HepG2 (cell line): ENCODE measurements at regions not wholly inside any gene's neighbourhood (a gene's known extent, or its start where the extent isn't known, plus 50 kb on each side); places are given as distances from the start of the nearest gene placed in this dataset.

ENCODE experiments used
- ARHGAP35 ChIP-seq: sonication (generic); formaldehyde crosslinking; IDR thresholded peaks from 2 replicates; pipeline ENCODE4 v1.9.0; 2022; ENCODE audit warnings: mild to moderate bottlenecking, inconsistent platforms, moderate library complexity, missing genetic modification reagents, borderline replicate concordance
- FOXC1 ChIP-seq: sonication (generic); formaldehyde crosslinking; IDR thresholded peaks from 2 replicates; pipeline ENCODE4 v1.8.0; 2022; ENCODE audit warnings: mild to moderate bottlenecking, missing genetic modification reagents, borderline replicate concordance
- KDM5B ChIP-seq: sonication (generic); formaldehyde crosslinking; IDR thresholded peaks from 2 replicates; pipeline ENCODE4 v1.4.0; 2020; ENCODE audit warnings: missing genetic modification reagents, mild to moderate bottlenecking, borderline replicate concordance
- KLF15 ChIP-seq: sonication (generic); formaldehyde crosslinking; IDR thresholded peaks from 2 replicates; pipeline ENCODE4 v1.8.1; 2023; ENCODE audit warnings: borderline replicate concordance, mild to moderate bottlenecking, inconsistent platforms, missing genetic modification reagents, mixed read lengths
- KLF6 ChIP-seq: IDR thresholded peaks from 2 replicates; pipeline ENCODE4 v1.8.0; 2016; ENCODE audit warnings: missing biosample characterization, missing genetic modification reagents
- MATR3 ChIP-seq: sonication (generic); formaldehyde crosslinking; IDR thresholded peaks from 2 replicates; pipeline ENCODE4 v1.4.0; 2020; ENCODE audit warnings: missing genetic modification reagents
- TCF7L2 ChIP-seq: IDR thresholded peaks from 2 replicates; pipeline ENCODE4 v1.6.1; 2011; ENCODE audit warnings: mild to moderate bottlenecking, low read depth, low read length, moderate library complexity
- ZNF331 ChIP-seq: sonication (generic); formaldehyde crosslinking; IDR thresholded peaks from 2 replicates; pipeline ENCODE4 v1.4.0; 2020; ENCODE audit warnings: missing genetic modification reagents
- TF ChIP-seq, protein P1 (sequence below): sonication (generic); formaldehyde crosslinking; conservative IDR thresholded peaks from 2 replicates; pipeline ENCODE4 v1.4.0; 2020; ENCODE audit warnings: mild to moderate bottlenecking, missing genetic modification reagents, moderate library complexity
- TF ChIP-seq, protein P2 (sequence below): sonication (generic); IDR thresholded peaks from 2 replicates; pipeline ENCODE4 v1.6.1; 2016; ENCODE audit warnings: low read depth, borderline replicate concordance
- TF ChIP-seq, protein P3 (sequence below): IDR thresholded peaks from 2 replicates; pipeline ENCODE4 v1.6.1; 2012; ENCODE audit warnings: low read length, improper control_type of control experiment
- TF ChIP-seq, protein P4 (sequence below): sonication (generic); formaldehyde crosslinking; IDR thresholded peaks from 2 replicates; pipeline ENCODE4 v1.4.0; 2020; ENCODE audit warnings: mild to moderate bottlenecking, missing genetic modification reagents
- TF ChIP-seq, protein P5 (sequence below): sonication (generic); formaldehyde crosslinking; IDR thresholded peaks from 2 replicates; pipeline ENCODE4 v1.4.0; 2020; ENCODE audit warnings: missing genetic modification reagents
- TF ChIP-seq, protein P6 (sequence below): sonication (generic); formaldehyde crosslinking; IDR thresholded peaks from 2 replicates; pipeline ENCODE4 v1.5.1; 2020; ENCODE audit warnings: mild to moderate bottlenecking, missing genetic modification reagents, moderate library complexity

DNA sequence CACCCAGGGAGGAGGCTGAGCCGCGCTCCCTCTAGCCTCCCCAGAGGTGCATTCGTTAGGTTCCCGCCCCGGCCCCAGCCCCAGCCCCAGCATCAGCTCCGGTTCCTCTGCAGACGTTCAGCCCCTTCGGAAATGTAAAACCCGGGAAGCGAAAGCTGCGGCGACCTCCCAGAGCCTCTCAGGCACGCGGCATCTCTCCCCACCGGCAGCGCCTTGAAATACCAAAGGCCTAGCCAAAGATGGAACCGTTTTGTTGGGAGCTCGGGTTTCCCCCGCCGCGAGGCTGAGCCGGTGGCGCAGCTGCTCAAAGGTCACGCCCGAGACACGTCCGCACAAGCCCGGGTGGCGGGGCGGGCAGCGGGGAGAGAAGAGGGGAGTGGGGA lies 77.8 kb upstream of the HES1 start (continued):
- TF ChIP-seq, protein P1, sequence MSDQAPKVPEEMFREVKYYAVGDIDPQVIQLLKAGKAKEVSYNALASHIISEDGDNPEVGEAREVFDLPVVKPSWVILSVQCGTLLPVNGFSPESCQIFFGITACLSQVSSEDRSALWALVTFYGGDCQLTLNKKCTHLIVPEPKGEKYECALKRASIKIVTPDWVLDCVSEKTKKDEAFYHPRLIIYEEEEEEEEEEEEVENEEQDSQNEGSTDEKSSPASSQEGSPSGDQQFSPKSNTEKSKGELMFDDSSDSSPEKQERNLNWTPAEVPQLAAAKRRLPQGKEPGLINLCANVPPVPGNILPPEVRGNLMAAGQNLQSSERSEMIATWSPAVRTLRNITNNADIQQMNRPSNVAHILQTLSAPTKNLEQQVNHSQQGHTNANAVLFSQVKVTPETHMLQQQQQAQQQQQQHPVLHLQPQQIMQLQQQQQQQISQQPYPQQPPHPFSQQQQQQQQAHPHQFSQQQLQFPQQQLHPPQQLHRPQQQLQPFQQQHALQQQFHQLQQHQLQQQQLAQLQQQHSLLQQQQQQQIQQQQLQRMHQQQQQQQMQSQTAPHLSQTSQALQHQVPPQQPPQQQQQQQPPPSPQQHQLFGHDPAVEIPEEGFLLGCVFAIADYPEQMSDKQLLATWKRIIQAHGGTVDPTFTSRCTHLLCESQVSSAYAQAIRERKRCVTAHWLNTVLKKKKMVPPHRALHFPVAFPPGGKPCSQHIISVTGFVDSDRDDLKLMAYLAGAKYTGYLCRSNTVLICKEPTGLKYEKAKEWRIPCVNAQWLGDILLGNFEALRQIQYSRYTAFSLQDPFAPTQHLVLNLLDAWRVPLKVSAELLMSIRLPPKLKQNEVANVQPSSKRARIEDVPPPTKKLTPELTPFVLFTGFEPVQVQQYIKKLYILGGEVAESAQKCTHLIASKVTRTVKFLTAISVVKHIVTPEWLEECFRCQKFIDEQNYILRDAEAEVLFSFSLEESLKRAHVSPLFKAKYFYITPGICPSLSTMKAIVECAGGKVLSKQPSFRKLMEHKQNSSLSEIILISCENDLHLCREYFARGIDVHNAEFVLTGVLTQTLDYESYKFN, result peak; percentile 57; the same call in 1 of the 2 replicates
- TF ChIP-seq, protein P2, sequence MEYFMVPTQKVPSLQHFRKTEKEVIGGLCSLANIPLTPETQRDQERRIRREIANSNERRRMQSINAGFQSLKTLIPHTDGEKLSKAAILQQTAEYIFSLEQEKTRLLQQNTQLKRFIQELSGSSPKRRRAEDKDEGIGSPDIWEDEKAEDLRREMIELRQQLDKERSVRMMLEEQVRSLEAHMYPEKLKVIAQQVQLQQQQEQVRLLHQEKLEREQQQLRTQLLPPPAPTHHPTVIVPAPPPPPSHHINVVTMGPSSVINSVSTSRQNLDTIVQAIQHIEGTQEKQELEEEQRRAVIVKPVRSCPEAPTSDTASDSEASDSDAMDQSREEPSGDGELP, result 0 out of 2 replicates have a peak, but pooled peaks have one; percentile 42
- TF ChIP-seq TCF7L2, result no peak
- TF ChIP-seq, protein P3, sequence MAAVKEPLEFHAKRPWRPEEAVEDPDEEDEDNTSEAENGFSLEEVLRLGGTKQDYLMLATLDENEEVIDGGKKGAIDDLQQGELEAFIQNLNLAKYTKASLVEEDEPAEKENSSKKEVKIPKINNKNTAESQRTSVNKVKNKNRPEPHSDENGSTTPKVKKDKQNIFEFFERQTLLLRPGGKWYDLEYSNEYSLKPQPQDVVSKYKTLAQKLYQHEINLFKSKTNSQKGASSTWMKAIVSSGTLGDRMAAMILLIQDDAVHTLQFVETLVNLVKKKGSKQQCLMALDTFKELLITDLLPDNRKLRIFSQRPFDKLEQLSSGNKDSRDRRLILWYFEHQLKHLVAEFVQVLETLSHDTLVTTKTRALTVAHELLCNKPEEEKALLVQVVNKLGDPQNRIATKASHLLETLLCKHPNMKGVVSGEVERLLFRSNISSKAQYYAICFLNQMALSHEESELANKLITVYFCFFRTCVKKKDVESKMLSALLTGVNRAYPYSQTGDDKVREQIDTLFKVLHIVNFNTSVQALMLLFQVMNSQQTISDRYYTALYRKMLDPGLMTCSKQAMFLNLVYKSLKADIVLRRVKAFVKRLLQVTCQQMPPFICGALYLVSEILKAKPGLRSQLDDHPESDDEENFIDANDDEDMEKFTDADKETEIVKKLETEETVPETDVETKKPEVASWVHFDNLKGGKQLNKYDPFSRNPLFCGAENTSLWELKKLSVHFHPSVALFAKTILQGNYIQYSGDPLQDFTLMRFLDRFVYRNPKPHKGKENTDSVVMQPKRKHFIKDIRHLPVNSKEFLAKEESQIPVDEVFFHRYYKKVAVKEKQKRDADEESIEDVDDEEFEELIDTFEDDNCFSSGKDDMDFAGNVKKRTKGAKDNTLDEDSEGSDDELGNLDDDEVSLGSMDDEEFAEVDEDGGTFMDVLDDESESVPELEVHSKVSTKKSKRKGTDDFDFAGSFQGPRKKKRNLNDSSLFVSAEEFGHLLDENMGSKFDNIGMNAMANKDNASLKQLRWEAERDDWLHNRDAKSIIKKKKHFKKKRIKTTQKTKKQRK, result no peak
- no peak for TF ChIP-seq FOXC1 (CRISPR knock-in tag)
- no peak for TF ChIP-seq KLF15 (CRISPR knock-in tag)
- TF ChIP-seq, protein P4, sequence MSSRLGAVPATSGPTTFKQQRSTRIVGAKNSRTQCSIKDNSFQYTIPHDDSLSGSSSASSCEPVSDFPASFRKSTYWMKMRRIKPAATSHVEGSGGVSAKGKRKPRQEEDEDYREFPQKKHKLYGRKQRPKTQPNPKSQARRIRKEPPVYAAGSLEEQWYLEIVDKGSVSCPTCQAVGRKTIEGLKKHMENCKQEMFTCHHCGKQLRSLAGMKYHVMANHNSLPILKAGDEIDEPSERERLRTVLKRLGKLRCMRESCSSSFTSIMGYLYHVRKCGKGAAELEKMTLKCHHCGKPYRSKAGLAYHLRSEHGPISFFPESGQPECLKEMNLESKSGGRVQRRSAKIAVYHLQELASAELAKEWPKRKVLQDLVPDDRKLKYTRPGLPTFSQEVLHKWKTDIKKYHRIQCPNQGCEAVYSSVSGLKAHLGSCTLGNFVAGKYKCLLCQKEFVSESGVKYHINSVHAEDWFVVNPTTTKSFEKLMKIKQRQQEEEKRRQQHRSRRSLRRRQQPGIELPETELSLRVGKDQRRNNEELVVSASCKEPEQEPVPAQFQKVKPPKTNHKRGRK (CRISPR knock-in tag), result no peak
- TF ChIP-seq, protein P5, sequence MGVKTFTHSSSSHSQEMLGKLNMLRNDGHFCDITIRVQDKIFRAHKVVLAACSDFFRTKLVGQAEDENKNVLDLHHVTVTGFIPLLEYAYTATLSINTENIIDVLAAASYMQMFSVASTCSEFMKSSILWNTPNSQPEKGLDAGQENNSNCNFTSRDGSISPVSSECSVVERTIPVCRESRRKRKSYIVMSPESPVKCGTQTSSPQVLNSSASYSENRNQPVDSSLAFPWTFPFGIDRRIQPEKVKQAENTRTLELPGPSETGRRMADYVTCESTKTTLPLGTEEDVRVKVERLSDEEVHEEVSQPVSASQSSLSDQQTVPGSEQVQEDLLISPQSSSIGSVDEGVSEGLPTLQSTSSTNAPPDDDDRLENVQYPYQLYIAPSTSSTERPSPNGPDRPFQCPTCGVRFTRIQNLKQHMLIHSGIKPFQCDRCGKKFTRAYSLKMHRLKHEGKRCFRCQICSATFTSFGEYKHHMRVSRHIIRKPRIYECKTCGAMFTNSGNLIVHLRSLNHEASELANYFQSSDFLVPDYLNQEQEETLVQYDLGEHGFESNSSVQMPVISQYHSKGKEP (CRISPR knock-in tag), result no peak
- TF ChIP-seq KDM5B, result no peak
- TF ChIP-seq MATR3 (CRISPR knock-in tag), result no peak
- no peak for TF ChIP-seq ARHGAP35 (CRISPR knock-in tag)
- no peak for TF ChIP-seq KLF6 (CRISPR knock-in tag)
- TF ChIP-seq ZNF331 (CRISPR knock-in tag), result no peak
- TF ChIP-seq, protein P6, sequence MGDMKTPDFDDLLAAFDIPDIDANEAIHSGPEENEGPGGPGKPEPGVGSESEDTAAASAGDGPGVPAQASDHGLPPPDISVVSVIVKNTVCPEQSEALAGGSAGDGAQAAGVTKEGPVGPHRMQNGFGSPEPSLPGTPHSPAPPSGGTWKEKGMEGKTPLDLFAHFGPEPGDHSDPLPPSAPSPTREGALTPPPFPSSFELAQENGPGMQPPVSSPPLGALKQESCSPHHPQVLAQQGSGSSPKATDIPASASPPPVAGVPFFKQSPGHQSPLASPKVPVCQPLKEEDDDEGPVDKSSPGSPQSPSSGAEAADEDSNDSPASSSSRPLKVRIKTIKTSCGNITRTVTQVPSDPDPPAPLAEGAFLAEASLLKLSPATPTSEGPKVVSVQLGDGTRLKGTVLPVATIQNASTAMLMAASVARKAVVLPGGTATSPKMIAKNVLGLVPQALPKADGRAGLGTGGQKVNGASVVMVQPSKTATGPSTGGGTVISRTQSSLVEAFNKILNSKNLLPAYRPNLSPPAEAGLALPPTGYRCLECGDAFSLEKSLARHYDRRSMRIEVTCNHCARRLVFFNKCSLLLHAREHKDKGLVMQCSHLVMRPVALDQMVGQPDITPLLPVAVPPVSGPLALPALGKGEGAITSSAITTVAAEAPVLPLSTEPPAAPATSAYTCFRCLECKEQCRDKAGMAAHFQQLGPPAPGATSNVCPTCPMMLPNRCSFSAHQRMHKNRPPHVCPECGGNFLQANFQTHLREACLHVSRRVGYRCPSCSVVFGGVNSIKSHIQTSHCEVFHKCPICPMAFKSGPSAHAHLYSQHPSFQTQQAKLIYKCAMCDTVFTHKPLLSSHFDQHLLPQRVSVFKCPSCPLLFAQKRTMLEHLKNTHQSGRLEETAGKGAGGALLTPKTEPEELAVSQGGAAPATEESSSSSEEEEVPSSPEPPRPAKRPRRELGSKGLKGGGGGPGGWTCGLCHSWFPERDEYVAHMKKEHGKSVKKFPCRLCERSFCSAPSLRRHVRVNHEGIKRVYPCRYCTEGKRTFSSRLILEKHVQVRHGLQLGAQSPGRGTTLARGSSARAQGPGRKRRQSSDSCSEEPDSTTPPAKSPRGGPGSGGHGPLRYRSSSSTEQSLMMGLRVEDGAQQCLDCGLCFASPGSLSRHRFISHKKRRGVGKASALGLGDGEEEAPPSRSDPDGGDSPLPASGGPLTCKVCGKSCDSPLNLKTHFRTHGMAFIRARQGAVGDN (CRISPR knock-in tag), result peak; percentile 85
